ENCODE measurements at regions not wholly inside any gene's neighbourhood (a gene's known extent, or its start where the extent isn't known, plus 50 kb on each side); places are given as distances from the start of the nearest gene placed in this dataset.

GRCh38 chr20:57948180-57948955 lies 238.6 kb upstream of the PMEPA1 start:
- DNase-seq (ENCODE audit: insufficient read length, low spot score), result no peak
- TF ChIP-seq TAF1 (IDR thresholded peaks at IDR 0.05; ENCODE audit: low read depth, low read length) (no peak), SPI1 (IDR thresholded peaks at IDR 0.05; ENCODE audit: low read depth, low read length) (no peak), POLR2AphosphoS5 (IDR thresholded peaks at IDR 0.05; ENCODE audit: low read depth, low read length) (no peak), POU2F2 (IDR thresholded peaks at IDR 0.05; ENCODE audit: low read depth, low read length) (no peak)
- no peak for FAIRE-seq

- FAIRE-seq, result no peak
- no peak for DNase-seq (ENCODE audit: insufficient read length, low spot score)
- TF ChIP-seq POU2F2 (IDR thresholded peaks at IDR 0.05; ENCODE audit: low read depth, low read length) (no peak), SPI1 (IDR thresholded peaks at IDR 0.05; ENCODE audit: low read depth, low read length) (no peak), POLR2AphosphoS5 (IDR thresholded peaks at IDR 0.05; ENCODE audit: low read depth, low read length) (no peak), POLR2A (IDR thresholded peaks at IDR 0.05; ENCODE audit: low read depth, low read length) (no peak), TAF1 (IDR thresholded peaks at IDR 0.05; ENCODE audit: low read depth, low read length) (no peak), PAX5 (IDR thresholded peaks at IDR 0.05; ENCODE audit: insufficient read depth, low read length, severe bottlenecking) (no peak)
Observed at GRCh38 chr20:57947421-57948179, 237.8 kb upstream of the PMEPA1 start.

- FAIRE-seq (no peak), DNase-seq (ENCODE audit: insufficient read length, low spot score) (no peak)
- TF ChIP-seq POLR2AphosphoS5 (IDR thresholded peaks at IDR 0.05; ENCODE audit: low read depth, low read length) (no peak), PAX5 (IDR thresholded peaks at IDR 0.05; ENCODE audit: insufficient read depth, low read length, severe bottlenecking) (no peak), TAF1 (IDR thresholded peaks at IDR 0.05; ENCODE audit: low read depth, low read length) (no peak), POU2F2 (IDR thresholded peaks at IDR 0.05; ENCODE audit: low read depth, low read length) (no peak), SPI1 (IDR thresholded peaks at IDR 0.05; ENCODE audit: low read depth, low read length) (no peak), POLR2A (IDR thresholded peaks at IDR 0.05; ENCODE audit: low read depth, low read length) (no peak)
Observed at GRCh38 chr20:57946559-57947315, 236.9 kb upstream of the PMEPA1 start.

GRCh38 chr20:57944988-57945387 lies 235.2 kb upstream of the PMEPA1 start:
- DNase-seq (ENCODE audit: insufficient read length, low spot score) (no peak), FAIRE-seq (no peak)
- no peak for TF ChIP-seq SPI1 (IDR thresholded peaks at IDR 0.05; ENCODE audit: low read depth, low read length)
- no peak for TF ChIP-seq PAX5 (IDR thresholded peaks at IDR 0.05; ENCODE audit: insufficient read depth, low read length, severe bottlenecking)
- TF ChIP-seq POU2F2 (IDR thresholded peaks at IDR 0.05; ENCODE audit: low read depth, low read length), result no peak
- no peak for TF ChIP-seq TAF1 (IDR thresholded peaks at IDR 0.05; ENCODE audit: low read depth, low read length)
- TF ChIP-seq POLR2AphosphoS5 (IDR thresholded peaks at IDR 0.05; ENCODE audit: low read depth, low read length), result no peak
- TF ChIP-seq POLR2A (IDR thresholded peaks at IDR 0.05; ENCODE audit: low read depth, low read length), result no peak

GRCh38 chr20:57943950-57944349 lies 234.1 kb upstream of the PMEPA1 start:
- FAIRE-seq (no peak), DNase-seq (ENCODE audit: insufficient read length, low spot score) (no peak)
- no peak for TF ChIP-seq POLR2AphosphoS5 (IDR thresholded peaks at IDR 0.05; ENCODE audit: low read depth, low read length)
- no peak for TF ChIP-seq POU2F2 (IDR thresholded peaks at IDR 0.05; ENCODE audit: low read depth, low read length)
- TF ChIP-seq PAX5 (IDR thresholded peaks at IDR 0.05; ENCODE audit: insufficient read depth, low read length, severe bottlenecking), result no peak
- no peak for TF ChIP-seq POLR2A (IDR thresholded peaks at IDR 0.05; ENCODE audit: low read depth, low read length)
- no peak for TF ChIP-seq TAF1 (IDR thresholded peaks at IDR 0.05; ENCODE audit: low read depth, low read length)
- no peak for TF ChIP-seq SPI1 (IDR thresholded peaks at IDR 0.05; ENCODE audit: low read depth, low read length)

GRCh38 chr20:57943291-57943690 lies 233.5 kb upstream of the PMEPA1 start:
- FAIRE-seq (no peak), DNase-seq (ENCODE audit: insufficient read length, low spot score) (no peak)
- TF ChIP-seq POU2F2 (IDR thresholded peaks at IDR 0.05; ENCODE audit: low read depth, low read length) (no peak), TAF1 (IDR thresholded peaks at IDR 0.05; ENCODE audit: low read depth, low read length) (no peak), POLR2AphosphoS5 (IDR thresholded peaks at IDR 0.05; ENCODE audit: low read depth, low read length) (no peak), POLR2A (IDR thresholded peaks at IDR 0.05; ENCODE audit: low read depth, low read length) (no peak), PAX5 (IDR thresholded peaks at IDR 0.05; ENCODE audit: insufficient read depth, low read length, severe bottlenecking) (no peak), SPI1 (IDR thresholded peaks at IDR 0.05; ENCODE audit: low read depth, low read length) (no peak)

GRCh38 chr20:57941604-57942381 lies 232.0 kb upstream of the PMEPA1 start:
- TF ChIP-seq PAX5 (IDR thresholded peaks at IDR 0.05; ENCODE audit: insufficient read depth, low read length, severe bottlenecking) (no peak), POLR2AphosphoS5 (IDR thresholded peaks at IDR 0.05; ENCODE audit: low read depth, low read length) (no peak), TAF1 (IDR thresholded peaks at IDR 0.05; ENCODE audit: low read depth, low read length) (no peak), POLR2A (IDR thresholded peaks at IDR 0.05; ENCODE audit: low read depth, low read length) (no peak), SPI1 (IDR thresholded peaks at IDR 0.05; ENCODE audit: low read depth, low read length) (no peak), POU2F2 (IDR thresholded peaks at IDR 0.05; ENCODE audit: low read depth, low read length) (no peak)
- DNase-seq (ENCODE audit: insufficient read length, low spot score) (no peak), FAIRE-seq (no peak)

GRCh38 chr20:57940868-57941522 lies 231.2 kb upstream of the PMEPA1 start:
- DNase-seq (ENCODE audit: insufficient read length, low spot score) (no peak), FAIRE-seq (no peak)
- TF ChIP-seq POLR2A (IDR thresholded peaks at IDR 0.05; ENCODE audit: low read depth, low read length) (no peak), POLR2AphosphoS5 (IDR thresholded peaks at IDR 0.05; ENCODE audit: low read depth, low read length) (no peak), TAF1 (IDR thresholded peaks at IDR 0.05; ENCODE audit: low read depth, low read length) (no peak), POU2F2 (IDR thresholded peaks at IDR 0.05; ENCODE audit: low read depth, low read length) (no peak), SPI1 (IDR thresholded peaks at IDR 0.05; ENCODE audit: low read depth, low read length) (no peak), PAX5 (IDR thresholded peaks at IDR 0.05; ENCODE audit: insufficient read depth, low read length, severe bottlenecking) (no peak)

Measured in GM12891 (cell line).